HG02588 (cell line): ENCODE measurements at regions not wholly inside any gene's neighbourhood (a gene's known extent, or its start where the extent isn't known, plus 50 kb on each side); places are given as distances from the start of the nearest gene placed in this dataset.
"Not testable (repeated sequence)": the region's sequence is repeated elsewhere in the genome, so short reads cannot be mapped to it uniquely, and the experiment has no call there.

Source experiments
- ATAC-seq: cut with Tn5 transposase; IDR thresholded peaks from one replicate; pipeline ENCODE4 v1.9.1; 2021; ENCODE audit warnings: mild to moderate bottlenecking, moderate library complexity; ENCODE audit not compliant: unreplicated experiment

- ATAC-seq = not testable (repeated sequence)
Observed at GRCh38 chr4:138456349-138456748, 214.2 kb upstream of the SLC7A11 start.

GRCh38 chr4:138455097-138455496, 212.9 kb upstream of the SLC7A11 start:
- no peak for ATAC-seq

GRCh38 chr4:138452826-138453225, 210.7 kb upstream of the SLC7A11 start:
- ATAC-seq = no peak

- no peak for ATAC-seq
Observed at GRCh38 chr4:138451276-138451663, 209.1 kb upstream of the SLC7A11 start.

GRCh38 chr4:138450546-138451275, 208.6 kb upstream of the SLC7A11 start:
- ATAC-seq = no peak

- no peak for ATAC-seq
Observed at GRCh38 chr4:138449938-138450337, 207.8 kb upstream of the SLC7A11 start.

GRCh38 chr4:138448169-138448568, 206.0 kb upstream of the SLC7A11 start:
- ATAC-seq = no peak

GRCh38 chr4:138446456-138446855, 204.3 kb upstream of the SLC7A11 start:
- ATAC-seq = no peak

- no peak for ATAC-seq
Observed at GRCh38 chr4:138445098-138445497, 202.9 kb upstream of the SLC7A11 start.

- ATAC-seq = no peak
Observed at GRCh38 chr4:138444260-138444659, 202.1 kb upstream of the SLC7A11 start.

- ATAC-seq = no peak
Observed at GRCh38 chr4:138439143-138439581, 197.0 kb upstream of the SLC7A11 start.

- ATAC-seq = no peak
Observed at GRCh38 chr4:138438608-138439007, 196.5 kb upstream of the SLC7A11 start.

- ATAC-seq = no peak
Observed at GRCh38 chr4:138437263-138437851, 195.2 kb upstream of the SLC7A11 start.

- ATAC-seq = not testable (repeated sequence)
Observed at GRCh38 chr4:138435733-138436132, 193.6 kb upstream of the SLC7A11 start.

GRCh38 chr4:138435046-138435445, 192.9 kb upstream of the SLC7A11 start:
- ATAC-seq = not testable (repeated sequence)

- no peak for ATAC-seq
Observed at GRCh38 chr4:138428611-138429010, 186.5 kb upstream of the SLC7A11 start.

- ATAC-seq = no peak
Observed at GRCh38 chr4:138426786-138427185, 184.6 kb upstream of the SLC7A11 start.

GRCh38 chr4:138420471-138420870, 178.3 kb upstream of the SLC7A11 start:
- ATAC-seq = no peak

GRCh38 chr4:138414202-138414601, 172.1 kb upstream of the SLC7A11 start:
- no peak for ATAC-seq

GRCh38 chr4:138413273-138413672, 171.1 kb upstream of the SLC7A11 start:
- no peak for ATAC-seq

- ATAC-seq = no peak
Observed at GRCh38 chr4:138412847-138413246, 170.7 kb upstream of the SLC7A11 start.

- no peak for ATAC-seq
Observed at GRCh38 chr4:138410266-138410665, 168.1 kb upstream of the SLC7A11 start.

- no peak for ATAC-seq
Observed at GRCh38 chr4:138409670-138410069, 167.5 kb upstream of the SLC7A11 start.
